NB4 (cell line): ENCODE measurements at regions not wholly inside any gene's neighbourhood (a gene's known extent, or its start where the extent isn't known, plus 50 kb on each side); places are given as distances from the start of the nearest gene placed in this dataset.
"Not testable (repeated sequence)": the region's sequence is repeated elsewhere in the genome, so short reads cannot be mapped to it uniquely, and the experiment has no call there.

Experiments used
- CTCF ChIP-seq: IDR thresholded peaks from one replicate; pipeline ENCODE4 v1.5.1; 2012; ENCODE audit warnings: low read depth, low read length
- MYC ChIP-seq: IDR thresholded peaks from 2 replicates; pipeline ENCODE4 v1.6.1; 2011; ENCODE audit warnings: low read depth, low read length
- POLR2A ChIP-seq: IDR thresholded peaks from 2 replicates; pipeline ENCODE4 v1.6.1; 2011; ENCODE audit warnings: mild to moderate bottlenecking; ENCODE audit not compliant: insufficient read length; ENCODE audit errors: extremely low read depth
- TF ChIP-seq, protein P1 (sequence below): IDR thresholded peaks from 2 replicates; pipeline ENCODE4 v1.6.1; 2011; ENCODE audit warnings: low read depth, low read length

- not testable (repeated sequence) for TF ChIP-seq CTCF, POLR2A, MYC
- TF ChIP-seq, protein P1, sequence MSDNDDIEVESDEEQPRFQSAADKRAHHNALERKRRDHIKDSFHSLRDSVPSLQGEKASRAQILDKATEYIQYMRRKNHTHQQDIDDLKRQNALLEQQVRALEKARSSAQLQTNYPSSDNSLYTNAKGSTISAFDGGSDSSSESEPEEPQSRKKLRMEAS: not testable (repeated sequence)
Measured at GRCh38 chr13:24967970-24968369, 128.0 kb upstream of the PABPC3 start.
